ENCODE measurements at regions not wholly inside any gene's neighbourhood (a gene's known extent, or its start where the extent isn't known, plus 50 kb on each side); places are given as distances from the start of the nearest gene placed in this dataset.
"Not testable (repeated sequence)": the region's sequence is repeated elsewhere in the genome, so short reads cannot be mapped to it uniquely, and the experiment has no call there.

DNA sequence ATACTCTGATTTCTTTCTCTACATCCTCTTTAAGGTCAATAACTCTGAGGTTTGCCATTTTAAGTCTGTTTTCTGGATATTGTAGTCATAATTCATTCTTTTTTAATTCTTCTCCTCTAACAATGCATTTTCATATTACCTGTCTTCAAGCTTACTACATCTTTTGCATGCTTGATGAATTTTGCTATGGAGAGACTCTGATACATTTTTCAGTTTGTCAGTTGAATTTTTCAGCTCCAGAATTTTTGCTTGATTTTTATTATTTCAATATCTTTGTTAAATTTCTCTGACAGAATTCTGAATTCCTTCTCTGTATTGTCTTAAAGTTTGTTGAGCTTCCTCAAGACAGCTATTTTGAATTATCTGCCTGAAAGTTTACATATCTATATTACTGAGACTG lies 159.8 kb upstream of the ST8SIA4 start:
- ChIA-PET CTCF (no interaction called here), POLR2A (no interaction called here)
- Mint-ChIP-seq H3K4me3 (no peak overlapping the region), H3K27ac (no peak overlapping the region), H3K9me3 (peaks cover 12% of the 10 kb centered on the region), H3K36me3 (ENCODE audit: low read depth) (no peaks in the 10 kb centered on the region), H3K4me1 (no peaks in the 10 kb centered on the region), H3K27me3 (peaks cover 8% of the 10 kb centered on the region)
- TF ChIP-seq, protein P1, sequence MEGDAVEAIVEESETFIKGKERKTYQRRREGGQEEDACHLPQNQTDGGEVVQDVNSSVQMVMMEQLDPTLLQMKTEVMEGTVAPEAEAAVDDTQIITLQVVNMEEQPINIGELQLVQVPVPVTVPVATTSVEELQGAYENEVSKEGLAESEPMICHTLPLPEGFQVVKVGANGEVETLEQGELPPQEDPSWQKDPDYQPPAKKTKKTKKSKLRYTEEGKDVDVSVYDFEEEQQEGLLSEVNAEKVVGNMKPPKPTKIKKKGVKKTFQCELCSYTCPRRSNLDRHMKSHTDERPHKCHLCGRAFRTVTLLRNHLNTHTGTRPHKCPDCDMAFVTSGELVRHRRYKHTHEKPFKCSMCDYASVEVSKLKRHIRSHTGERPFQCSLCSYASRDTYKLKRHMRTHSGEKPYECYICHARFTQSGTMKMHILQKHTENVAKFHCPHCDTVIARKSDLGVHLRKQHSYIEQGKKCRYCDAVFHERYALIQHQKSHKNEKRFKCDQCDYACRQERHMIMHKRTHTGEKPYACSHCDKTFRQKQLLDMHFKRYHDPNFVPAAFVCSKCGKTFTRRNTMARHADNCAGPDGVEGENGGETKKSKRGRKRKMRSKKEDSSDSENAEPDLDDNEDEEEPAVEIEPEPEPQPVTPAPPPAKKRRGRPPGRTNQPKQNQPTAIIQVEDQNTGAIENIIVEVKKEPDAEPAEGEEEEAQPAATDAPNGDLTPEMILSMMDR (IDR thresholded peaks at IDR 0.05) = no peak
- no peak for ATAC-seq (ENCODE audit: low read depth)
- intact Hi-C loops (cut with micrococcal nuclease) = no loop called here
- DNase-seq = no peak

DNA sequence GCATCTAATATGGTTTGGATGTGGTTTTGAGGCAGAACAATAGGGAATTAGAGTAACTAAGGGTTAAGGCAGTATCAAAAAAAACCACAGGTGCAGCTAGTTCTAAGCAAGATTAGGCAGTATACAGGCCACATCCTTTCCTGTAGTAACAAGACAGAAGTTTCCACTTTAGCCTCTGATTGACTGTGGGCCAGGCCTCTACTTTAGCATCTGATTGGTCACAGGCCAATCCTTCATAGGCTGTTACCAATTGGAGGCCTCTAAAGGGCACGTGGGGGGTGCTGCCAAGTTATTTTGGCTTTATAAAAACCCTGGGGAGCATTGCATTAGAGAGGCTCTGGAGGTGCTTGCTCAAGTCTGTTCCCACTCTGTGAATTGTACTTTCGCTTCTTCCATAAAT lies 144.1 kb upstream of the ST8SIA4 start:
- Mint-ChIP-seq H3K4me3 (no peak overlapping the region), H3K27ac (no peak overlapping the region), H3K36me3 (ENCODE audit: low read depth) (no peaks in the 10 kb centered on the region), H3K9me3 (no peaks in the 10 kb centered on the region), H3K4me1 (no peaks in the 10 kb centered on the region), H3K27me3 (no peaks in the 10 kb centered on the region)
- peak; percentile 14 for ATAC-seq (ENCODE audit: low read depth)
- intact Hi-C loops (cut with micrococcal nuclease) = no loop called here
- ChIA-PET CTCF (interaction anchor here (2.5 kb wide), 1 partner anchor 617 kb away, joined by 7 read pairs; no protein-coding TSS in a partner anchor), POLR2A (no interaction called here)
- no peak for DNase-seq
- TF ChIP-seq, protein P1 (IDR thresholded peaks at IDR 0.05) = no peak

DNA sequence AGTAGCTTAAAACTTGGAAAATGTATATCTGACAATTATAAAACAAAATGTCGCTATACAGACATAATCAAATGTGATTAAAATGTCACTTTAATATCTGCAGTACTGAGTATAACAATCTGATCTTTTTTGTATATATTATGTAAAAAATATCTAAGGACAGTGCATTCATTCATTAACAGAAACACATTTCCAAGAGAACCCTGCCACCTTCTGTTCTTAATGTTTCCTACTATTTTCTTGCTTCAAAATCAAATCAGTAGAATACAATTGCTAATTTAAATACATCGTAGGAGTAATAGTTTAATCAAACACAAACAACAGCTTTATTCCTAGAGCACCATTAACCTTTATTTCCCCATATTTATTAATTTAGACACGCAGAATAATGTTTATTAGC lies 142.6 kb upstream of the ST8SIA4 start:
- ATAC-seq (ENCODE audit: low read depth) (no peak), DNase-seq (no peak)
- TF ChIP-seq, protein P1 (IDR thresholded peaks at IDR 0.05) = no peak
- Mint-ChIP-seq H3K9me3 (no peaks in the 10 kb centered on the region), H3K36me3 (ENCODE audit: low read depth) (no peaks in the 10 kb centered on the region), H3K4me1 (no peaks in the 10 kb centered on the region), H3K27ac (no peak overlapping the region), H3K27me3 (no peaks in the 10 kb centered on the region), H3K4me3 (no peak overlapping the region)
- intact Hi-C loops (cut with micrococcal nuclease) = loop anchor here (1.0 to 2.0 kb wide), 7 partner anchors 142 to 1941 kb away; partner anchors contain the start of gene ST8SIA4
- CTCF ChIA-PET = interaction anchor here (1.0 to 2.5 kb wide), 6 partner anchors 142 to 615 kb away, joined by 3 to 7 read pairs (median 4); partner anchors contain the start of gene ST8SIA4
- POLR2A ChIA-PET = interaction anchor here (0.5 to 0.7 kb wide), 2 partner anchors 143 to 270 kb away, joined by 3 to 10 read pairs; no protein-coding TSS in a partner anchor

DNA sequence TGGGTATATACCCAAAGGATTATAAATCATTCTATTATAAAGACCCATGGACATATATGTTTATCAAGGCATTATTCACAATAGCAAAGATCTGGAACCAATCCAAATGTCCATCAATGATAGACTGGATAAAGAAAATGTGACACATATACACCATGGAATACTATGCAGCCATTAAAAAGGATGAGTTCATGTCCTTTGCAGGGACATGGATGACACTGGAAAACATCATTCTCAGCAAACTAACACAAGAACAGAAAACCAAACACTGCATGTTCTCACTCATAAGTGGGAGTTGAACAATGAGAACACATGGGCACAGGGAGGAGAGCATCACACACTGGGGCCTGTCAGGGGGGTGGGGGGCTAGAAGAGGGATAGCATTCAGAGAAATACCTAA lies 136.9 kb upstream of the ST8SIA4 start:
- intact Hi-C loops (cut with micrococcal nuclease); DNase-seq; POLR2A ChIA-PET; H3K27me3 Mint-ChIP-seq; H3K4me3 Mint-ChIP-seq; ATAC-seq (ENCODE audit: low read depth); H3K9me3 Mint-ChIP-seq; CTCF ChIA-PET; H3K36me3 Mint-ChIP-seq (ENCODE audit: low read depth); H3K4me1 Mint-ChIP-seq; H3K27ac Mint-ChIP-seq: not testable (repeated sequence)

DNA sequence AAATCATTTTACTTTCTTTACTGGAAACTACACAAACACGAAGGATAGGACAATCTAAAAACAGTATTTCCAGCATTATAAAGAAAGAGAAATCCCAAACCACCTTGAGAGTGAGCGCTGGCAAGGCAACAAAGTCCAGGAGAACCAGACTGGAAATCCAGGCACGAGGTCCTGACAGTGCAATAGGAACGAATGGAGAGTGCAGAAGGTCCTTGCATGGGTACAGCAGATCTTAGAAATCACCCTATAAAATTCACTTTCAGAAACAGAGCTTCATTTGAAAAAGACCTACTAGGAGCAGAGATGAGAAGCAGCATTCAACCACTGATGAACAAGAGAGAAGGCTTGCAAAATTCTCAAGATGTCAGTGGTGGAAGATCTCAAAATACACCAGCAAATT lies 133.7 kb upstream of the ST8SIA4 start:
- TF ChIP-seq, protein P1 (IDR thresholded peaks at IDR 0.05) = no peak

DNA sequence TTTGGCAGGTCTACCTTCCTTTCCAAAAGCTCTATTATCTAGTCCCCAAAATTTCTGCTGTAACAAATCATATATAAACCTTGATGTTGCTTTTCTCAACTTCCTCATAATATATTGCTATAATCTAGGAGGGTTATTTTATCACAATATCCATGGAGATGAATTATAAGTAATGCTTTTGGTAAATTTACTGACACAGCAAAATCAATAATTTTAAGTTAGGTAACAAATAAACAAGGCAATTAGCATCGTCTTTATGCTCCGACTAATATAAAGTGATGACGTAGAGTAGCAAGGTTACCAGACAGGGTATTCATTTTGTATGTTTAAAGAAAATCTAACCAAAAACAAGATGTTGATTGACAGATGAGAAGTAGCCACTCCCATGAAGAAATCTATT lies 132.3 kb upstream of the ST8SIA4 start:
- DNase-seq (no peak), ATAC-seq (ENCODE audit: low read depth) (no peak)
- H3K27ac Mint-ChIP-seq = no peak overlapping the region
- no peak overlapping the region for H3K4me3 Mint-ChIP-seq
- H3K4me1 Mint-ChIP-seq = no peaks in the 10 kb centered on the region
- TF ChIP-seq, protein P1 (IDR thresholded peaks at IDR 0.05) = no peak
- H3K27me3 Mint-ChIP-seq = no peaks in the 10 kb centered on the region
- ChIA-PET CTCF (no interaction called here), POLR2A (no interaction called here)
- H3K36me3 Mint-ChIP-seq (ENCODE audit: low read depth) = no peaks in the 10 kb centered on the region
- H3K9me3 Mint-ChIP-seq = peaks cover 8% of the 10 kb centered on the region
- intact Hi-C loops (cut with micrococcal nuclease) = no loop called here

More for the DNA sequence above, 133.7 kb upstream of the ST8SIA4 start:
- POLR2A ChIA-PET = no interaction called here
- no peaks in the 10 kb centered on the region for H3K36me3 Mint-ChIP-seq (ENCODE audit: low read depth)
- H3K9me3 Mint-ChIP-seq = peaks cover 8% of the 10 kb centered on the region
- H3K4me1 Mint-ChIP-seq = no peaks in the 10 kb centered on the region
- no peaks in the 10 kb centered on the region for H3K27me3 Mint-ChIP-seq
- CTCF ChIA-PET = no interaction called here
- intact Hi-C loops (cut with micrococcal nuclease) = no loop called here
- DNase-seq (no peak), ATAC-seq (ENCODE audit: low read depth) (no peak)
- no peak overlapping the region for H3K27ac Mint-ChIP-seq
- no peak overlapping the region for H3K4me3 Mint-ChIP-seq
